ENCODE measurements at regions not wholly inside any gene's neighbourhood (a gene's known extent, or its start where the extent isn't known, plus 50 kb on each side); places are given as distances from the start of the nearest gene placed in this dataset.
"Not testable (repeated sequence)": the region's sequence is repeated elsewhere in the genome, so short reads cannot be mapped to it uniquely, and the experiment has no call there.

DNA sequence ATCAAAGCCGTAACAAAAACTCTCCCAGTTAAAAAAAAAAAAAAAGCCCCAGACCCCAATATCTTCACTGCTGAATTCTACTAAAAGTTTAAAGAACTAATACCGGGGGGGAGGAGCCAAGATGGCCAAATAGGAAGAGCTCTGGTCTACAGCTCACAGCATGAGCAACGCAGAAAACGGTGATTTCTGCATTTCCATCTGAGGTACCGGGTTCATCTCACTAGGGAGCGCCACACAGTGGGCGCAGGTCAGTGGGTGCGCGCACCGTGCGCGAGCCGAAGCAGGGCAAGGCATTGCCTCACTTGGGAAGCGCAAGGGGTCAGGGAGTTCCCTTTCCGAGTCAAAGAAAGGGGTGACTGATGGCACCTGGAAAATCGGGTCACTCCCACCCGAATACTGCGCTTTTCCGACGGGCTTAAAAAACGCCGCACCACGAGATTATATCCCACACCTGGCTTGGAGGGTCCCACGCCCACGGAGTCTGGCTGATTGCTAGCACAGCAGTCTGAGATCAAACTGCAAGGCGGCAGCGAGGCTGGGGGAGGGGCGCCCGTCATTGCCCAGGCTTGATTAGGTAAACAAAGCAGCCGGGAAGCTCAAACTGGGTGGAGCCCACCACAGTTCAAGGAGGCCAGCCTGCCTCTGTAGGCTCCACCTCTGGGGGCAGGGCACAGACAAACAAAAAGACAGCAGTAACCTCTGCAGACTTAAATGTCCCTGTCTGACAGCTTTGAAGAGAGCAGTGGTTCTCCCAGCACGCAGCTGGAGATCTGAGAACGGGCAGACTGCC lies 192.8 kb downstream of the AKAIN1 start:
- intact Hi-C loops (cut with micrococcal nuclease); H3K4me1 Mint-ChIP-seq (ENCODE audit: low read depth); H3K27ac Mint-ChIP-seq; H3K4me3 Mint-ChIP-seq; DNase-seq; H3K36me3 Mint-ChIP-seq (ENCODE audit: low read depth); H3K9me3 Mint-ChIP-seq: not testable (repeated sequence)
- peaks cover 25% of the 10 kb centered on the region for H3K27me3 Mint-ChIP-seq (ENCODE audit: low read depth)
- CTCF ChIA-PET: interaction anchor here (0.7 kb wide), 1 partner anchor 1810 kb away, joined by 3 read pairs; no protein-coding TSS in a partner anchor

DNA sequence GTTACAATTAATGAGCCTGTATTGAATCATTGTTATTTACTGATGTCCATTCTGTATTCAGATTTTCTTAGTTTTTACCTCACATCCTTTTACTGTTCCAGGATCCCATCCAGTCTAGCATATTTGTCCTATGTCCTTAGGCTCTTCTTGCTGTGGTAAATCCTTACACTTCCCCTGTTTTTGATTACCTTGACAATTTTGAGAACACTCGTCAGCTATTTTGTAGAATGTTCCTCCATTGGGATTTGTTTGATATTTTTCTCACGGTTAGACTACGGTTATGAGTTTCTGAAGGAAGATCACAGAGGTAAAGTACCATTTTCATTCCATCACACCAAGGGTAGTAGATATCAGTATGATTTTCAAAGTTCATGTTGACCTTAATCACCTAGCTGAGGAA lies 202.3 kb downstream of the AKAIN1 start:
- intact Hi-C loops (cut with micrococcal nuclease): no loop called here
- H3K9me3 Mint-ChIP-seq: peaks cover 14% of the 10 kb centered on the region
- H3K36me3 Mint-ChIP-seq (ENCODE audit: low read depth): no peaks in the 10 kb centered on the region
- H3K27ac Mint-ChIP-seq: no peak overlapping the region
- H3K4me1 Mint-ChIP-seq (ENCODE audit: low read depth): no peaks in the 10 kb centered on the region
- H3K4me3 Mint-ChIP-seq: no peak overlapping the region
- DNase-seq: no peak
- CTCF ChIA-PET: no interaction called here
- H3K27me3 Mint-ChIP-seq (ENCODE audit: low read depth): peaks cover 3% of the 10 kb centered on the region

DNA sequence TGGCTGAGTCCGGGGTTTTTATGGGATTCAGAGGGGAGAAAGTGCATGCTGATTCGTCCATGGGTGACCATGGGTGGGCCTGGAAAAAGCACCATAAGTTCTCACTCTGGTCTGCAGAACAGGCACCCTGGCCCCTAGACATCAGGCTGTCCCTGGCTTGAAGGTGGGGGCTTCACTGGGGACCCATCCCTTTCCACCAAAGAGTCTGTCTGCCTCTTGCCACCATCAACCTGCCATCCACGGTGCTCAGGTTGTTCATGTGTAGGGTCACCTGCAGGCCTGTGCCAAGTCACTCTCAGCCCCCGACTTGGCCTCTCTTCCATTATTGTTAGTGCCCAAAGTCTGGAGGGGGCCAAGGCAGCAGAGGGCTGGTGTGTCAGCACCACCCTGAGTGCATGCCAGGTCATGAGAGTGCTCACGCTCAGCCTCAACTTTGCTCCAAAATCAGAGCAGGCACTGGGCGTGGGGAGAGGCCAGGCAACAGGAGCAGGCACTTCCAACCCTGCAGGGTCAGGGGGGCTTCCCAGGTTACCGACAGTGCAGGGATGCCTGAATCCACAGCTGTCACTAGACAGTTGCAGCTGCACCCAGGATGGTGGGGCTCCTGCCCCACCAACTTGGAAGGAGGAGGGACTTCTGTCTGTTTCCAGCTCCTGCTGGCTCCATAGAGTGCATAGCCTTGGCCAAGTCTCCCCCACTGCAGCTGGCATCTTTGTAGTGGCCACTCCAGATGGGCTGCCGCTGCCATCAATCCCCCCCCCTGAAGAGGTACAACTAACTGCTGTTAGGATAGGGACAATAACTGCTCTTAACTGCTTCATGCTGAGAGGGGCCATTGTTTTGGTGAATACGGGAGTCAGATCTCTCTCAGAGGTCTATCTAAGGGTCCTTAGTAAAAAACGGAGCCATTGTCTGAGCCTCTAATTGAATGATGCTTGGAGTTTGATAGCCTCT lies 209.3 kb downstream of the AKAIN1 start:
- Mint-ChIP-seq H3K27me3 (ENCODE audit: low read depth) (no peaks in the 10 kb centered on the region), H3K36me3 (ENCODE audit: low read depth) (no peaks in the 10 kb centered on the region), H3K4me1 (ENCODE audit: low read depth) (no peaks in the 10 kb centered on the region), H3K4me3 (no peak overlapping the region), H3K9me3 (peaks cover 18% of the 10 kb centered on the region), H3K27ac (no peak overlapping the region)
- CTCF ChIA-PET: no interaction called here
- intact Hi-C loops (cut with micrococcal nuclease): no loop called here
- DNase-seq: no peak

DNA sequence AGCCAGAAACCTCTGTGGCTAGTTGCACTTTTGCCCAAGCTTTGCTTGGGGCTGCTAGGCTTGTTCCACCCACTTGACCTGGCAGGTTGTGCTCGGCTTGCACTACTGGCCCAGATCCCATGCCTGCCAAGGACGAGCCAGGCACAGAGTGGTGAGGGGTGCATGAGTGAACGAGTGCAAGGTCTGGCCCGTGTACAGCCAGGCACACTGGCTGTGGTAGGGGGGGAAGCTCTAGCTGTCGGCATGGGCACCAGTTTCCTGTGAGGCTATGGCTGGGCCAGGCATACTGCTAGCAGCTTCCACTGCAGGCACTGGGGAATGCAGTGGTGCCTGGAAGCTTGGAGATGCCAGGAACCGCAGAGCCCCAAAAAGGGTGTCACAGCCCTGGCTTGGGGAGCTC lies 210.4 kb downstream of the AKAIN1 start:
- Mint-ChIP-seq H3K36me3 (ENCODE audit: low read depth) (no peaks in the 10 kb centered on the region), H3K9me3 (peaks cover 18% of the 10 kb centered on the region), H3K4me1 (ENCODE audit: low read depth) (no peaks in the 10 kb centered on the region), H3K4me3 (no peak overlapping the region), H3K27me3 (ENCODE audit: low read depth) (peaks cover 2% of the 10 kb centered on the region), H3K27ac (no peak overlapping the region)
- intact Hi-C loops (cut with micrococcal nuclease): no loop called here
- no peak for DNase-seq
- CTCF ChIA-PET: no interaction called here

- intact Hi-C loops (cut with micrococcal nuclease): no loop called here
- Mint-ChIP-seq H3K4me1 (ENCODE audit: low read depth) (no peaks in the 10 kb centered on the region), H3K27ac (no peak overlapping the region), H3K27me3 (ENCODE audit: low read depth) (peaks cover 2% of the 10 kb centered on the region), H3K4me3 (no peak overlapping the region), H3K36me3 (ENCODE audit: low read depth) (no peaks in the 10 kb centered on the region), H3K9me3 (peaks cover 18% of the 10 kb centered on the region)
- CTCF ChIA-PET: no interaction called here
- no peak for DNase-seq
Observed at GRCh38 chr18:4986066-4986465, 211.0 kb downstream of the AKAIN1 start.

- H3K4me3 Mint-ChIP-seq: no peak overlapping the region
- peaks cover 2% of the 10 kb centered on the region for H3K27me3 Mint-ChIP-seq (ENCODE audit: low read depth)
- no peaks in the 10 kb centered on the region for H3K9me3 Mint-ChIP-seq
- no peak overlapping the region for H3K27ac Mint-ChIP-seq
- intact Hi-C loops (cut with micrococcal nuclease): no loop called here
- no peaks in the 10 kb centered on the region for H3K4me1 Mint-ChIP-seq (ENCODE audit: low read depth)
- no peak for DNase-seq
- no peaks in the 10 kb centered on the region for H3K36me3 Mint-ChIP-seq (ENCODE audit: low read depth)
- CTCF ChIA-PET: no interaction called here
Observed at GRCh38 chr18:4961121-4961909, 235.7 kb downstream of the AKAIN1 start.

DNA sequence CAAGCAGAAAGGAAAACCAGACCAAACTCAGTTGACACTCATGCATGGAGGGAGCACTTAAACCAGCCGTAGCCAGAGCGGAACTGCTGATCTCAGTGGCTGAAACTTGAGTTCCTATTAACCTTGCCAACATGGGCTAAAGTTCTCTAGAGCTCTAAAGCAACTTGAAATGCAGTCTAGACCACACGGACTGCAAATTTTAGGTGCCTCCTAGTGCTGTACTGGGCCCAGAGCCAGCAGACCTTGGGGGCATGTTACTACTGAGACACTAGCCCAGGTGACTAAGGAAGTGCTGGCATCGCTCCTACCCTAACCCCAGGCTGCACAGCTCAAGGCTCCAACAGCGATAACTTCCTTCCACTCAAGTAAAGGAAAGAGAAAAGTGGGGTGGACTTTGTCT lies 236.5 kb downstream of the AKAIN1 start:
- Mint-ChIP-seq H3K27ac (no peak overlapping the region), H3K27me3 (ENCODE audit: low read depth) (peaks cover 2% of the 10 kb centered on the region), H3K9me3 (no peaks in the 10 kb centered on the region), H3K36me3 (ENCODE audit: low read depth) (no peaks in the 10 kb centered on the region), H3K4me3 (no peak overlapping the region), H3K4me1 (ENCODE audit: low read depth) (no peaks in the 10 kb centered on the region)
- DNase-seq: no peak
- CTCF ChIA-PET: no interaction called here
- intact Hi-C loops (cut with micrococcal nuclease): no loop called here

- intact Hi-C loops (cut with micrococcal nuclease): no loop called here
- H3K36me3 Mint-ChIP-seq (ENCODE audit: low read depth): no peaks in the 10 kb centered on the region
- H3K4me1 Mint-ChIP-seq (ENCODE audit: low read depth): no peaks in the 10 kb centered on the region
- no peak overlapping the region for H3K27ac Mint-ChIP-seq
- CTCF ChIA-PET: no interaction called here
- H3K27me3 Mint-ChIP-seq (ENCODE audit: low read depth): no peaks in the 10 kb centered on the region
- peaks cover 17% of the 10 kb centered on the region for H3K9me3 Mint-ChIP-seq
- no peak for DNase-seq
- no peak overlapping the region for H3K4me3 Mint-ChIP-seq
Observed at GRCh38 chr18:4931209-4931608, 265.8 kb downstream of the AKAIN1 start.

- Mint-ChIP-seq H3K9me3 (peaks cover 3% of the 10 kb centered on the region), H3K4me3 (no peak overlapping the region), H3K36me3 (ENCODE audit: low read depth) (no peaks in the 10 kb centered on the region), H3K27ac (no peak overlapping the region), H3K27me3 (ENCODE audit: low read depth) (peaks cover 2% of the 10 kb centered on the region), H3K4me1 (ENCODE audit: low read depth) (no peaks in the 10 kb centered on the region)
- DNase-seq: no peak
- CTCF ChIA-PET: no interaction called here
- intact Hi-C loops (cut with micrococcal nuclease): loop anchor here (10.0 kb wide), 1 partner anchor 97 kb away; no protein-coding TSS in a partner anchor
Observed at GRCh38 chr18:4921548-4921947, 275.5 kb downstream of the AKAIN1 start.

DNA sequence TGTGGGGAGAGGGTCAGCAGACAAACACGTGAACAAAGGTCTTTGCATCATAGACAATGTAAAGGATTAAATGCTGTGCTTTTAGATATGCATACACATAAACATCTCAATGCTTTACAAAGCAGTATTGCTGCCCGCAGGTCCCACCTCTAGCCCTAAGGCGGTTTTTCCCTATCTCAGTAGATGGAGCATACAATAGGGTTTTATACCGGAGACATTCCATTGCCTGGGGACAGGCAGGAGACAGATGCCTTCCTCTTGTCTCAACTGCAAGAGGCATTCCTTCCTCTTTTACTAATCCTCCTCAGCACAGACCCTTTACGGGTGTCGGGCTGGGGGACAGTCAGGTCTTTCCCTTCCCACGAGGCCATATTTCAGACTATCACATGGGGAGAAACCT lies 279.5 kb downstream of the AKAIN1 start:
- CTCF ChIA-PET; intact Hi-C loops (cut with micrococcal nuclease): not testable (repeated sequence)

DNA sequence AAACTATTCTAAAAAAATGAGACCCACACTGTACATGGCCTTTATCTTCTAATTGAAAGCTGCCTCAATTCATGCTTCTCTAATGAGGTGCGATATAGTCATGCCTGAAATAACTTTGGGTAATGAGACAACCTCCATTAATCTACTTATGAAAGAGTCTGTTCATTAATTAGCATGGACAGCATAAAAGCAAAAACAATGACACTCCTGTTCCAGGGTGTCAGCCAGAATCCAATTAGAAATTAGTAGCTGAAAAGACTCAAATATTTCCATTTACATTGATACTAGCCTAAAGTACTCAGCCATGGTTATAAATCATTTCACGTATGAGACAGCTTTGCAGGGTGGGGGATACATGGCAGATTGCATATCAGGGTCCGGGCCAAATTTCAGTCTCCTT lies 288.7 kb downstream of the AKAIN1 start:
- no peaks in the 10 kb centered on the region for H3K4me1 Mint-ChIP-seq (ENCODE audit: low read depth)
- H3K4me3 Mint-ChIP-seq: no peak overlapping the region
- intact Hi-C loops (cut with micrococcal nuclease): no loop called here
- H3K36me3 Mint-ChIP-seq (ENCODE audit: low read depth): no peaks in the 10 kb centered on the region
- no peaks in the 10 kb centered on the region for H3K9me3 Mint-ChIP-seq
- DNase-seq: no peak
- H3K27me3 Mint-ChIP-seq (ENCODE audit: low read depth): no peaks in the 10 kb centered on the region
- no peak overlapping the region for H3K27ac Mint-ChIP-seq
- CTCF ChIA-PET: no interaction called here

More for the DNA sequence above, 279.5 kb downstream of the AKAIN1 start:
- not testable (repeated sequence) for H3K4me3 Mint-ChIP-seq; H3K9me3 Mint-ChIP-seq; DNase-seq; H3K27ac Mint-ChIP-seq; H3K36me3 Mint-ChIP-seq (ENCODE audit: low read depth); H3K27me3 Mint-ChIP-seq (ENCODE audit: low read depth); H3K4me1 Mint-ChIP-seq (ENCODE audit: low read depth)

- Mint-ChIP-seq H3K4me3 (no peak overlapping the region), H3K9me3 (no peaks in the 10 kb centered on the region), H3K27me3 (ENCODE audit: low read depth) (no peaks in the 10 kb centered on the region), H3K27ac (no peak overlapping the region), H3K36me3 (ENCODE audit: low read depth) (no peaks in the 10 kb centered on the region), H3K4me1 (ENCODE audit: low read depth) (no peaks in the 10 kb centered on the region)
- intact Hi-C loops (cut with micrococcal nuclease): no loop called here
- DNase-seq: no peak
- CTCF ChIA-PET: no interaction called here
Observed at GRCh38 chr18:4906856-4907255, 290.2 kb downstream of the AKAIN1 start.
